Progenitor cell of endocrine pancreas (in vitro differentiated cells): ENCODE measurements at regions not wholly inside any gene's neighbourhood (a gene's known extent, or its start where the extent isn't known, plus 50 kb on each side); places are given as distances from the start of the nearest gene placed in this dataset.

Experiments
- DNase-seq: peaks from one replicate; pipeline ENCODE4 v3.0.0; 2021; ENCODE audit warnings: low spot score; ENCODE audit not compliant: unreplicated experiment
- H3K27ac Mint-ChIP-seq: 2 replicates; pipeline ENCODE4 v1.8.0; 2021; ENCODE audit warnings: mild to moderate bottlenecking, moderate library complexity, mixed read lengths
- H3K27me3 Mint-ChIP-seq: 2 replicates; pipeline ENCODE4 v1.8.0; 2021; ENCODE audit warnings: mixed read lengths
- H3K36me3 Mint-ChIP-seq: 2 replicates; pipeline ENCODE4 v1.8.0; 2022; ENCODE audit warnings: mixed read lengths; ENCODE audit not compliant: insufficient read depth
- H3K4me1 Mint-ChIP-seq: 2 replicates; pipeline ENCODE4 v1.8.0; 2021; ENCODE audit warnings: low read depth, mixed read lengths
- H3K4me3 Mint-ChIP-seq: 2 replicates; pipeline ENCODE4 v1.8.0; 2021; ENCODE audit warnings: low read depth, mild to moderate bottlenecking, moderate library complexity, mixed read lengths
- H3K9me3 Mint-ChIP-seq: 2 replicates; pipeline ENCODE4 v1.8.0; 2021; ENCODE audit warnings: low read depth, mixed read lengths
- CTCF ChIP-seq: fragments of 200-600 bp; sonication (generic); IDR thresholded peaks from one replicate; pipeline ENCODE4 v1.5.0; 2021; ENCODE audit warnings: antibody characterized with exemption, mild to moderate bottlenecking; ENCODE audit not compliant: unreplicated experiment

DNA sequence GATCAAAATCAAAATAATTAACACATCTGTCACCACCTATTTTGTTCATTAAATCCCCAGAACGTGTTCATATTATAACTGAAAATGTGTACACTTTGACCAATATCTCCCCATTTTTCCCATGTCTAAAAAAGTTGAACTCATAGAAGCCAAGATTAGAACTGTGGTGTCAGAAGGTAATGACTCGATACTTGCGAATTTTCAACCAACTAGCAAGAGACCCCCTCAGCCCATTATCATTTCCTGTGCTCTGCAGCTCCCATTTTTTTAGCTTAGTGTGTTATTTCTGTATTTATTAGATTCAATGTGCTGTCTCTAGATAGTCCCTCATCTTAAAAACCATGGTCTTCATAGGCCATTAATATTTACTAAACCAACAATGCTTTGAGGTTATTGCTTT, 248.7 kb upstream of the PIK3C3 start:
- DNase-seq = no peak
- no peak overlapping the region for H3K27ac Mint-ChIP-seq
- no peaks in the 10 kb centered on the region for H3K36me3 Mint-ChIP-seq
- H3K4me3 Mint-ChIP-seq = no peak overlapping the region
- H3K27me3 Mint-ChIP-seq = no peaks in the 10 kb centered on the region
- peaks cover 3% of the 10 kb centered on the region for H3K4me1 Mint-ChIP-seq
- H3K9me3 Mint-ChIP-seq = no peaks in the 10 kb centered on the region
- no peak for TF ChIP-seq CTCF

GRCh38 chr18:41703744-41704530, 251.1 kb upstream of the PIK3C3 start:
- H3K9me3 Mint-ChIP-seq = peaks cover 2% of the 10 kb centered on the region
- no peak for DNase-seq
- no peaks in the 10 kb centered on the region for H3K36me3 Mint-ChIP-seq
- no peak for TF ChIP-seq CTCF
- no peak overlapping the region for H3K4me3 Mint-ChIP-seq
- H3K27me3 Mint-ChIP-seq = no peaks in the 10 kb centered on the region
- H3K4me1 Mint-ChIP-seq = peaks cover 6% of the 10 kb centered on the region
- H3K27ac Mint-ChIP-seq = no peak overlapping the region

- H3K27me3 Mint-ChIP-seq = no peaks in the 10 kb centered on the region
- no peak overlapping the region for H3K4me3 Mint-ChIP-seq
- H3K9me3 Mint-ChIP-seq = peaks cover 2% of the 10 kb centered on the region
- no peak for TF ChIP-seq CTCF
- no peak for DNase-seq
- H3K4me1 Mint-ChIP-seq = peaks cover 7% of the 10 kb centered on the region
- no peaks in the 10 kb centered on the region for H3K36me3 Mint-ChIP-seq
- H3K27ac Mint-ChIP-seq = no peak overlapping the region
Measured at GRCh38 chr18:41700416-41700815, 254.6 kb upstream of the PIK3C3 start.

DNA sequence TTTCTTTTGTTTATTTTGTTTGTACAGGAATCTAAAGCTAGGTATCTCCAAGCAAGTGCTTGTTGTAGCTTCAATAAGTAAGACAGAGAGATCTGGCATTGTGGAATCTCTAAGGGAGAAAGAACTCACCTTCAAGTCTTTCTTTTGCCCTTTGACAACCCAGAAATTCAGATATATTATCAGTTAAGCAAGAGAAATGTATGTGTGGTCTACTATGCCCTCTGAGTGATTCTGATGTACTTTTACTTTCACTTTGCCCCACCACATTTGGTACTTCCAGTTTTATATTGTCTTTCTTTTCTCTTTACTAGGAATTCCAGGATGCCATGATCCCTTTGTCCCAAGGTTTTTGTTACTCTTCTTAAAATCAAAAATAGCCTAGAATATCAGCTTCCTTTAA, 259.6 kb upstream of the PIK3C3 start:
- no peak for TF ChIP-seq CTCF
- no peaks in the 10 kb centered on the region for H3K27me3 Mint-ChIP-seq

DNA sequence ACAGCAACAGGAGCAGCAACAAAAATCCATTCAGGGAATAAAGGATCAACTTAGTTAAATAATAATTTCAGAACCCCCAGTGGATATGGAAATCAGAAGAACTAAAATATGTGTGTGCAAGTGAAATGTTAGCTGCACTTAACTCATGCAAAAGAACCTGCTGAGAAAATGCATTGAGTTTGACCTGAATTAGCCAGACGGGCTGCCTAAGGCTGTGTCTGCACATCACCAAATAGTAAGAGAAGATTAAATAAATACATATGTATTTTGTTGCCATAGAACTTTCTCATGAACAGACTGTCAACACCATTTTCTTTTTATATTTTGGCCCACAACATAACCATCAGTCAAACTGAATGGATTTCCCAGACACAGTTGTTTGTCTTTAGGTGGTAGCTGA, 262.0 kb upstream of the PIK3C3 start:
- TF ChIP-seq CTCF = no peak
- Mint-ChIP-seq H3K36me3 (no peaks in the 10 kb centered on the region), H3K27me3 (no peaks in the 10 kb centered on the region), H3K4me3 (no peak overlapping the region), H3K27ac (no peak overlapping the region), H3K4me1 (peaks cover 10% of the 10 kb centered on the region), H3K9me3 (no peaks in the 10 kb centered on the region)
- DNase-seq = no peak

More for the DNA sequence above, 259.6 kb upstream of the PIK3C3 start:
- no peaks in the 10 kb centered on the region for H3K36me3 Mint-ChIP-seq
- no peaks in the 10 kb centered on the region for H3K9me3 Mint-ChIP-seq
- DNase-seq = no peak
- H3K4me3 Mint-ChIP-seq = no peak overlapping the region
- no peak overlapping the region for H3K27ac Mint-ChIP-seq
- peaks cover 14% of the 10 kb centered on the region for H3K4me1 Mint-ChIP-seq
